ENCODE measurements at regions not wholly inside any gene's neighbourhood (a gene's known extent, or its start where the extent isn't known, plus 50 kb on each side); places are given as distances from the start of the nearest gene placed in this dataset.

GRCh38 chr10:28838908-28839307, 161.6 kb downstream of the BAMBI start:
- Histone ChIP-seq H3K36me3 (replicated peaks in 1 of 2; ENCODE audit: control insufficient read depth in 1 of 2, insufficient read depth in 2 of 2, low read length in 2 of 2) (no peaks in the 10 kb centered on the region), H4K20me1 (ENCODE audit: insufficient read depth, low read length) (no peaks in the 10 kb centered on the region), H2AFZ (ENCODE audit: insufficient read depth, low read depth, low read length, poor library complexity, severe bottlenecking) (no peak overlapping the region), H3K4me2 (replicated peaks; ENCODE audit: extremely low read depth, low read length, poor library complexity, severe bottlenecking) (no peak overlapping the region), H3K9me3 (replicated peaks in 1 of 2; ENCODE audit: control insufficient read depth in 1 of 2, insufficient read depth in 1 of 2, low read length in 2 of 2) (peaks cover under 1% of the 10 kb centered on the region in 2 donors), H3K79me2 (ENCODE audit: insufficient read depth, low read length) (no peaks in the 10 kb centered on the region), H3K4me3 (replicated peaks in 1 of 3; ENCODE audit: low read depth in 2 of 3, low read length in 3 of 3) (no peak overlapping the region), H3K27ac (ENCODE audit: low read depth in 1 of 2, low read length in 2 of 2) (no peak overlapping the region), H3K4me1 (ENCODE audit: control insufficient read depth in 1 of 2, insufficient read depth in 2 of 2, low read length in 2 of 2) (no peaks in the 10 kb centered on the region), H3K9ac (ENCODE audit: insufficient read depth, low read length, poor library complexity, severe bottlenecking) (no peak overlapping the region), H3K27me3 (ENCODE audit: control insufficient read depth in 2 of 2, insufficient read depth in 2 of 2, low read length in 2 of 2) (peaks cover 0 to 2% of the 10 kb centered on the region in 2 donors)
- intact Hi-C loops (cut with micrococcal nuclease) = no loop called here
- no peaks in the 10 kb centered on the region for H3K4me1 Mint-ChIP-seq
- no peak for DNase-seq
- H3K4me3 Mint-ChIP-seq = no peak overlapping the region
- H3K27ac Mint-ChIP-seq = no peak overlapping the region
- TF ChIP-seq CTCF (IDR thresholded peaks at IDR 0.05) = no peak
- peaks cover 0 to 7% (median 3%) of the 10 kb centered on the region in 3 donors for H3K27me3 Mint-ChIP-seq (ENCODE audit: low read depth in 3 of 3)
- no peaks in the 10 kb centered on the region for H3K36me3 Mint-ChIP-seq
- no CpG with 5 or more reads among the region's 2 CpGs for whole genome bisulfite sequencing (ENCODE audit: insufficient coverage)
- H3K9me3 Mint-ChIP-seq = no peaks in the 10 kb centered on the region

- Histone ChIP-seq H3K27ac (ENCODE audit: low read depth in 1 of 2, low read length in 2 of 2) (no peak overlapping the region), H3K79me2 (ENCODE audit: insufficient read depth, low read length) (no peaks in the 10 kb centered on the region), H3K36me3 (replicated peaks in 1 of 2; ENCODE audit: control insufficient read depth in 1 of 2, insufficient read depth in 2 of 2, low read length in 2 of 2) (no peaks in the 10 kb centered on the region), H3K4me3 (replicated peaks in 1 of 3; ENCODE audit: low read depth in 2 of 3, low read length in 3 of 3) (no peak overlapping the region), H3K27me3 (ENCODE audit: control insufficient read depth in 2 of 2, insufficient read depth in 2 of 2, low read length in 2 of 2) (peaks cover 0 to 2% of the 10 kb centered on the region in 2 donors), H3K4me2 (replicated peaks; ENCODE audit: extremely low read depth, low read length, poor library complexity, severe bottlenecking) (no peak overlapping the region), H3K4me1 (ENCODE audit: control insufficient read depth in 1 of 2, insufficient read depth in 2 of 2, low read length in 2 of 2) (no peaks in the 10 kb centered on the region), H3K9me3 (replicated peaks in 1 of 2; ENCODE audit: control insufficient read depth in 1 of 2, insufficient read depth in 1 of 2, low read length in 2 of 2) (peaks cover 4 to 7% of the 10 kb centered on the region in 2 donors), H2AFZ (ENCODE audit: insufficient read depth, low read depth, low read length, poor library complexity, severe bottlenecking) (no peak overlapping the region), H3K9ac (ENCODE audit: insufficient read depth, low read length, poor library complexity, severe bottlenecking) (no peak overlapping the region), H4K20me1 (ENCODE audit: insufficient read depth, low read length) (no peaks in the 10 kb centered on the region)
- no peak overlapping the region for H3K27ac Mint-ChIP-seq
- TF ChIP-seq CTCF (IDR thresholded peaks at IDR 0.05) = no peak
- peaks cover 0 to 7% (median 3%) of the 10 kb centered on the region in 3 donors for H3K27me3 Mint-ChIP-seq (ENCODE audit: low read depth in 3 of 3)
- DNase-seq = no peak
- H3K4me3 Mint-ChIP-seq = no peak overlapping the region
- no peaks in the 10 kb centered on the region for H3K9me3 Mint-ChIP-seq
- no peaks in the 10 kb centered on the region for H3K4me1 Mint-ChIP-seq
- no peaks in the 10 kb centered on the region for H3K36me3 Mint-ChIP-seq
- 45% methylated on average over 5 of the region's 6 CpGs for WGBS (ENCODE audit: insufficient coverage)
- intact Hi-C loops (cut with micrococcal nuclease) = no loop called here
Measured at GRCh38 chr10:28839600-28840007, 162.3 kb downstream of the BAMBI start.
